Progenitor cell of endocrine pancreas (in vitro differentiated cells): ENCODE measurements at regions not wholly inside any gene's neighbourhood (a gene's known extent, or its start where the extent isn't known, plus 50 kb on each side); places are given as distances from the start of the nearest gene placed in this dataset.

Experiments
- DNase-seq: peaks from one replicate; pipeline ENCODE4 v3.0.0; 2021; ENCODE audit warnings: low spot score; ENCODE audit not compliant: unreplicated experiment
- H3K27ac Mint-ChIP-seq: 2 replicates; pipeline ENCODE4 v1.8.0; 2021; ENCODE audit warnings: mild to moderate bottlenecking, moderate library complexity, mixed read lengths
- H3K27me3 Mint-ChIP-seq: 2 replicates; pipeline ENCODE4 v1.8.0; 2021; ENCODE audit warnings: mixed read lengths
- H3K36me3 Mint-ChIP-seq: 2 replicates; pipeline ENCODE4 v1.8.0; 2022; ENCODE audit warnings: mixed read lengths; ENCODE audit not compliant: insufficient read depth
- H3K4me1 Mint-ChIP-seq: 2 replicates; pipeline ENCODE4 v1.8.0; 2021; ENCODE audit warnings: low read depth, mixed read lengths
- H3K4me3 Mint-ChIP-seq: 2 replicates; pipeline ENCODE4 v1.8.0; 2021; ENCODE audit warnings: low read depth, mild to moderate bottlenecking, moderate library complexity, mixed read lengths
- H3K9me3 Mint-ChIP-seq: 2 replicates; pipeline ENCODE4 v1.8.0; 2021; ENCODE audit warnings: low read depth, mixed read lengths
- CTCF ChIP-seq: fragments of 200-600 bp; sonication (generic); IDR thresholded peaks from one replicate; pipeline ENCODE4 v1.5.0; 2021; ENCODE audit warnings: antibody characterized with exemption, mild to moderate bottlenecking; ENCODE audit not compliant: unreplicated experiment

GRCh38 chr5:2298781-2299180, 416.1 kb upstream of the IRX4 start:
- no peak overlapping the region for H3K4me3 Mint-ChIP-seq
- TF ChIP-seq CTCF: no peak
- H3K4me1 Mint-ChIP-seq: no peaks in the 10 kb centered on the region
- H3K9me3 Mint-ChIP-seq: no peaks in the 10 kb centered on the region
- H3K36me3 Mint-ChIP-seq: no peaks in the 10 kb centered on the region
- no peak for DNase-seq
- H3K27ac Mint-ChIP-seq: no peak overlapping the region
- H3K27me3 Mint-ChIP-seq: peaks cover 49% of the 10 kb centered on the region

GRCh38 chr5:2297991-2298390, 415.3 kb upstream of the IRX4 start:
- no peak for TF ChIP-seq CTCF
- H3K27me3 Mint-ChIP-seq: peaks cover 51% of the 10 kb centered on the region

GRCh38 chr5:2295476-2295875, 412.8 kb upstream of the IRX4 start:
- Mint-ChIP-seq H3K9me3 (peaks cover 7% of the 10 kb centered on the region), H3K27ac (no peak overlapping the region), H3K27me3 (peaks cover 41% of the 10 kb centered on the region), H3K4me3 (no peak overlapping the region), H3K4me1 (no peaks in the 10 kb centered on the region), H3K36me3 (no peaks in the 10 kb centered on the region)
- no peak for TF ChIP-seq CTCF
- DNase-seq: no peak

More at GRCh38 chr5:2297991-2298390, 415.3 kb upstream of the IRX4 start:
- H3K27ac Mint-ChIP-seq: no peak overlapping the region
- H3K9me3 Mint-ChIP-seq: peaks cover 4% of the 10 kb centered on the region
- no peak overlapping the region for H3K4me3 Mint-ChIP-seq
- H3K4me1 Mint-ChIP-seq: no peaks in the 10 kb centered on the region
- no peaks in the 10 kb centered on the region for H3K36me3 Mint-ChIP-seq
- DNase-seq: no peak

GRCh38 chr5:2293906-2294305, 411.2 kb upstream of the IRX4 start:
- Mint-ChIP-seq H3K4me3 (no peak overlapping the region), H3K9me3 (peaks cover 7% of the 10 kb centered on the region), H3K27ac (no peak overlapping the region), H3K27me3 (peaks cover 37% of the 10 kb centered on the region), H3K4me1 (no peaks in the 10 kb centered on the region), H3K36me3 (no peaks in the 10 kb centered on the region)
- TF ChIP-seq CTCF: no peak
- DNase-seq: no peak

GRCh38 chr5:2291146-2291840, 408.6 kb upstream of the IRX4 start:
- Mint-ChIP-seq H3K27me3 (peaks cover 27% of the 10 kb centered on the region), H3K4me1 (no peaks in the 10 kb centered on the region), H3K36me3 (no peaks in the 10 kb centered on the region)

More at GRCh38 chr5:2291146-2291840, 408.6 kb upstream of the IRX4 start:
- H3K9me3 Mint-ChIP-seq: peaks cover 7% of the 10 kb centered on the region
- H3K27ac Mint-ChIP-seq: no peak overlapping the region
- no peak for TF ChIP-seq CTCF
- no peak for DNase-seq
- no peak overlapping the region for H3K4me3 Mint-ChIP-seq
